ENCODE measurements at regions not wholly inside any gene's neighbourhood (a gene's known extent, or its start where the extent isn't known, plus 50 kb on each side); places are given as distances from the start of the nearest gene placed in this dataset.

DNA sequence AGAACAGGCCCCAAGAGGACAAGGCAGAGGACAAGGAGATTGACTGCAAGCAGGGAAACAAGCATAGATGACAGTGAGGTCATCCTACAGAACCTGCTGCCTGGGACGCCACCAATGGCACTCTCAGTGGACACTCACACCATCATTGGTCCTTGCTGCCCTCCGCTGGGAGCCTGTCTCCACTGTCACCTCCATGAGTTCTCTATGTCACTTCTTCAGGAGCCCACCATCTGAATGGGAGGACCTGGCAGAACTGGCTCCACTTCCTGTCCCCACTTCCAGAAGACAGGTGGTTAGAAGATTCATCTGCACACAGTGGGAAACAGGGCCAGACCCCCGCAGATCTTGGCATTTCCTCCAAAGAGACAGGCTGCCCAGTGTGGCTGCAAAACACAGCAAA, 188.9 kb downstream of the HSD17B3 start:
- TF ChIP-seq, protein P1, sequence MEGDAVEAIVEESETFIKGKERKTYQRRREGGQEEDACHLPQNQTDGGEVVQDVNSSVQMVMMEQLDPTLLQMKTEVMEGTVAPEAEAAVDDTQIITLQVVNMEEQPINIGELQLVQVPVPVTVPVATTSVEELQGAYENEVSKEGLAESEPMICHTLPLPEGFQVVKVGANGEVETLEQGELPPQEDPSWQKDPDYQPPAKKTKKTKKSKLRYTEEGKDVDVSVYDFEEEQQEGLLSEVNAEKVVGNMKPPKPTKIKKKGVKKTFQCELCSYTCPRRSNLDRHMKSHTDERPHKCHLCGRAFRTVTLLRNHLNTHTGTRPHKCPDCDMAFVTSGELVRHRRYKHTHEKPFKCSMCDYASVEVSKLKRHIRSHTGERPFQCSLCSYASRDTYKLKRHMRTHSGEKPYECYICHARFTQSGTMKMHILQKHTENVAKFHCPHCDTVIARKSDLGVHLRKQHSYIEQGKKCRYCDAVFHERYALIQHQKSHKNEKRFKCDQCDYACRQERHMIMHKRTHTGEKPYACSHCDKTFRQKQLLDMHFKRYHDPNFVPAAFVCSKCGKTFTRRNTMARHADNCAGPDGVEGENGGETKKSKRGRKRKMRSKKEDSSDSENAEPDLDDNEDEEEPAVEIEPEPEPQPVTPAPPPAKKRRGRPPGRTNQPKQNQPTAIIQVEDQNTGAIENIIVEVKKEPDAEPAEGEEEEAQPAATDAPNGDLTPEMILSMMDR (IDR thresholded peaks at IDR 0.05) = no peak
- TF ChIP-seq EZH2phosphoT487 (IDR thresholded peaks at IDR 0.05) = no peak
- TF ChIP-seq EZH2 (IDR thresholded peaks at IDR 0.05) = no peak
- no peaks in the 10 kb centered on the region for H3K27me3 ChIP-seq
- H3K27ac ChIP-seq = no peak overlapping the region
- peaks cover 10% of the 10 kb centered on the region for H3F3A ChIP-seq (ENCODE audit: low read depth)
- no peaks in the 10 kb centered on the region for H4K20me1 ChIP-seq (ENCODE audit: low read depth)
- no peak overlapping the region for H2AFZ ChIP-seq (replicated peaks)
- H3K9ac ChIP-seq = no peak overlapping the region
- no peaks in the 10 kb centered on the region for H3K36me3 Mint-ChIP-seq
- DNase-seq (ENCODE audit: low spot score) = no peak
- H3K9me3 ChIP-seq (ENCODE audit: low read depth) = no peaks in the 10 kb centered on the region
- no peaks in the 10 kb centered on the region for H3K79me2 ChIP-seq (ENCODE audit: low read depth)
- H3K27me3 Mint-ChIP-seq (ENCODE audit: insufficient read depth, low read depth) = peaks cover 2% of the 10 kb centered on the region
- H3K9me3 Mint-ChIP-seq = peaks cover 5% of the 10 kb centered on the region
- H3K4me1 Mint-ChIP-seq = peaks cover 9% of the 10 kb centered on the region
- H3K4me3 ChIP-seq = no peak overlapping the region
- peaks cover 15% of the 10 kb centered on the region for H3K4me1 ChIP-seq
- no peak overlapping the region for H3K4me3 Mint-ChIP-seq
- no peak overlapping the region for H3K27ac Mint-ChIP-seq
- H3K36me3 ChIP-seq = no peaks in the 10 kb centered on the region
- no peak overlapping the region for H3K4me2 ChIP-seq

DNA sequence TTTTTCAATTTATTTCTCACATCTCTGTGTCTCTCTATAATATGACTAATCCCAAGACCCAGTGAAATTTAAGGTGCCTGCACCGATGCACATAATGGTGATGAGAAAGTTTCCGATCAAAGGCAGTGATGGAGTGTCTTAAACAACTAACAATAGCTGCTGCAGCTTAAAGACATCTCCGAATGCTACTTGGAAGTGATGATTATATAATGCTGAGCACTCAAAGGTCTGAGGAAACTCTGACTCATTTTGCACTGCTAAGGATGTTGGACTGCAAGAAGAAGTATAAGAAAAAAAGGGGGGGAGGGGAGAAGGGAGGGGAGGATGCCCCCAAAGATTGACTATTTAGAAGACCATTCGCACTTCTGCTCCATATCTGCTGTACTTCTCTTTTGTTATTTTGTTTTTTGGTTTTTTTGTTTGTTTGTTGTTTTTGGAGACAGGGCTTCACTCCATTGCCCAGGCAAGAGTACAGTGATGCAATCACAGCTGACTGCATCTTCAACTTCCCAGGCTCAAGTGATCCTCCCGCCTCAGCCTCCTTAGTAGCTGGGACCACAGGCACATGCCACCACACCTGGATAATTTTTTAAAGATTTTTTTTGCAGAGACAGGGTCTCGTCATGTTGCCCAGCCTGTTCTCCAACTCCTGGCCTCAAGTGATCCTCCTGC, 192.2 kb downstream of the HSD17B3 start:
- TF ChIP-seq, protein P1 (IDR thresholded peaks at IDR 0.05) = no peak
- TF ChIP-seq EZH2 (IDR thresholded peaks at IDR 0.05) (no peak), EZH2phosphoT487 (IDR thresholded peaks at IDR 0.05) (no peak)
- Mint-ChIP-seq H3K4me1 (peaks cover 3% of the 10 kb centered on the region), H3K9me3 (peaks cover 7% of the 10 kb centered on the region), H3K36me3 (no peaks in the 10 kb centered on the region), H3K4me3 (no peak overlapping the region), H3K27me3 (ENCODE audit: insufficient read depth, low read depth) (peaks cover 2% of the 10 kb centered on the region), H3K27ac (no peak overlapping the region)
- Histone ChIP-seq H3K4me3 (no peak overlapping the region), H3F3A (ENCODE audit: low read depth) (no peaks in the 10 kb centered on the region), H3K9me3 (ENCODE audit: low read depth) (peaks cover under 1% of the 10 kb centered on the region), H2AFZ (replicated peaks) (no peak overlapping the region), H3K4me1 (peaks cover 7% of the 10 kb centered on the region), H3K79me2 (ENCODE audit: low read depth) (no peaks in the 10 kb centered on the region), H3K27me3 (no peaks in the 10 kb centered on the region), H3K27ac (no peak overlapping the region), H3K4me2 (no peak overlapping the region), H3K36me3 (no peaks in the 10 kb centered on the region), H3K9ac (no peak overlapping the region), H4K20me1 (ENCODE audit: low read depth) (no peaks in the 10 kb centered on the region)
- DNase-seq (ENCODE audit: low spot score) = no peak

DNA sequence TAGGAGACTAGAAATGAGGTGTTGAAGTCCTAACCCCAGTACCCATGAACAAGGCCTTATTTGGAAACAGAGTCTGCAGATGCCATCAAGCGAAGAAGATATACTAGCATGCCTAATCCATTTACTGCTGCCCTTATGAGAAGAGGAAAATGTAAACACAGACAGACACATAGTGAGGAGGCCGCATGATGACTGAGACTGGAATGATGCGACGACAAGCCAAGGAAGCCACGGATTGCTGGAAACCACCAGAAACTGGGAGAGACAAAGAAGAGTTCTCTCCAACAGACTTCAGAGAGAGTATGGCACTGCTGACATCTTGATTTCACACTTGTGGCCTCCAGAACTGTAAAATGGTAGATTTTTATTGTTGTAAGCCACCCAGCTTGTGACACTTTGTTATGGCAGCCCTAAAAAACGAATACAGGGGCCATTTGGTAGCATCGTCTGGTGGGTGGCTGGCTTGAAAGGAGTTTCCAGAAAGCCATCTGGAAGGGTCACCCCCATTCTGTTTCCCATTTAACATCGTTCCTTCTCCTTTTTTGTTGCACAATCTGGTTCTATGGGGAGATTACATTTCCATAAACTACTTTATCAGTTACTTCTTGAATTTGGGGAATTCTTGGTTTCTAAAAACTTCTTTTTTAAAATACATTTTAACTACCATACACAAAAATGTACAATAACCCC, 193.1 kb downstream of the HSD17B3 start:
- no peaks in the 10 kb centered on the region for H3K27me3 ChIP-seq
- no peaks in the 10 kb centered on the region for H3K79me2 ChIP-seq (ENCODE audit: low read depth)
- H3K9ac ChIP-seq = no peak overlapping the region
- H3K4me3 ChIP-seq = no peak overlapping the region
- no peak for TF ChIP-seq EZH2 (IDR thresholded peaks at IDR 0.05)
- TF ChIP-seq EZH2phosphoT487 (IDR thresholded peaks at IDR 0.05) = no peak
- TF ChIP-seq, protein P1 (IDR thresholded peaks at IDR 0.05) = no peak
- H3F3A ChIP-seq (ENCODE audit: low read depth) = no peaks in the 10 kb centered on the region
- Mint-ChIP-seq H3K4me1 (peaks cover 3% of the 10 kb centered on the region), H3K27me3 (ENCODE audit: insufficient read depth, low read depth) (peaks cover 2% of the 10 kb centered on the region), H3K27ac (no peak overlapping the region), H3K9me3 (peaks cover 9% of the 10 kb centered on the region), H3K4me3 (no peak overlapping the region), H3K36me3 (no peaks in the 10 kb centered on the region)
- H3K4me2 ChIP-seq = no peak overlapping the region
- no peak overlapping the region for H3K27ac ChIP-seq
- peaks cover 7% of the 10 kb centered on the region for H3K4me1 ChIP-seq
- DNase-seq (ENCODE audit: low spot score) = no peak
- peaks cover 4% of the 10 kb centered on the region for H3K9me3 ChIP-seq (ENCODE audit: low read depth)
- H4K20me1 ChIP-seq (ENCODE audit: low read depth) = no peaks in the 10 kb centered on the region
- no peak overlapping the region for H2AFZ ChIP-seq (replicated peaks)
- H3K36me3 ChIP-seq = peaks cover 8% of the 10 kb centered on the region
